Body of pancreas (tissue), 4 donors: ENCODE measurements at regions not wholly inside any gene's neighbourhood (a gene's known extent, or its start where the extent isn't known, plus 50 kb on each side); places are given as distances from the start of the nearest gene placed in this dataset.

ENCODE experiments used
- CTCF ChIP-seq, 7 experiments: fragments of 450-650 bp in 4 of 7; fragments of 200-600 bp in 3 of 7; sonication (generic) in 3 of 7; IDR thresholded peaks; one replicate each; pipeline ENCODE4 v1.5.1; 2016 to 2019; ENCODE audit warnings: antibody characterized with exemption in 7 of 7
- POLR2A ChIP-seq, 3 donors: fragments of 450-650 bp; IDR thresholded peaks; one replicate each; pipeline ENCODE4 v1.6.1; 2016; ENCODE audit warnings: antibody characterized with exemption in 3 of 3, mild to moderate bottlenecking in 2 of 3

- TF ChIP-seq CTCF (IDR thresholded peaks at IDR 0.05) (no peak), POLR2A (IDR thresholded peaks at IDR 0.05) (no peak)
Measured at GRCh38 chr14:98956661-98957060, 315.3 kb downstream of the BCL11B start.
